T-helper 2 cell treated with Interferon-gamma antibody and Interleukin-4, amounts not matched to agents 5 μg/mL and 100 μg/mL, for 36 hours (primary cell): ENCODE measurements at regions not wholly inside any gene's neighbourhood (a gene's known extent, or its start where the extent isn't known, plus 50 kb on each side); places are given as distances from the start of the nearest gene placed in this dataset.
"Not testable (repeated sequence)": the region's sequence is repeated elsewhere in the genome, so short reads cannot be mapped to it uniquely, and the experiment has no call there.

Experiments used
- DNase-seq: peaks from one replicate; pipeline ENCODE4 v3.0.0; 2021; ENCODE audit warnings: low spot score
- H3K27ac Mint-ChIP-seq: one replicate; pipeline ENCODE4 v1.8.0; 2021; ENCODE audit warnings: mild to moderate bottlenecking, mixed read lengths
- H3K27me3 Mint-ChIP-seq: one replicate; pipeline ENCODE4 v1.8.0; 2021; ENCODE audit warnings: low read depth, mixed read lengths
- H3K36me3 Mint-ChIP-seq: one replicate; pipeline ENCODE4 v1.8.0; 2021; ENCODE audit warnings: low read depth, mixed read lengths
- H3K4me1 Mint-ChIP-seq: one replicate; pipeline ENCODE4 v1.8.0; 2021; ENCODE audit warnings: low read depth, mixed read lengths
- H3K4me3 Mint-ChIP-seq: one replicate; pipeline ENCODE4 v1.8.0; 2022; ENCODE audit warnings: mild to moderate bottlenecking, moderate library complexity, mixed read lengths
- H3K9me3 Mint-ChIP-seq: one replicate; pipeline ENCODE4 v1.8.0; 2021; ENCODE audit warnings: mixed read lengths

DNA sequence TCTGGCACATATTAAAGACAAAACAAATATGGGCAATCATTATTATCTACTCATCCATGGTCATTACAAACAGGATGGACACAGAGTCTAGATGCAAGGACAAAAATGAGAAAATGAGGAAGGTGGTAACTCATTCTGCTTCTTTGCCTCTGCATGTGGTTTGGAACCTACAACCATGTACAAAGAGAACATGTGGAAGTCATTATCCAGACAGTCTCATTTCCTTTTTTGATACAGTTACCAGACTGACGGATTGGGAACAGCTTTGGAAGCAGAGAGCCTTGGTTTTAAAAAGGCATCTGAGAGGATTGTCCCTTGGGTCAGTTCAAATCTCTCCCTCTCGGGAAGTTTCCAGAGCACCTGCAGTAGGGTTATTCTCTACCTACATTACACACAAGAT, 433.4 kb upstream of the TNC start:
- Mint-ChIP-seq H3K9me3 (peaks cover 5% of the 10 kb centered on the region), H3K36me3 (no peaks in the 10 kb centered on the region), H3K4me1 (no peaks in the 10 kb centered on the region), H3K4me3 (no peak overlapping the region), H3K27ac (no peak overlapping the region), H3K27me3 (no peaks in the 10 kb centered on the region)
- no peak for DNase-seq

DNA sequence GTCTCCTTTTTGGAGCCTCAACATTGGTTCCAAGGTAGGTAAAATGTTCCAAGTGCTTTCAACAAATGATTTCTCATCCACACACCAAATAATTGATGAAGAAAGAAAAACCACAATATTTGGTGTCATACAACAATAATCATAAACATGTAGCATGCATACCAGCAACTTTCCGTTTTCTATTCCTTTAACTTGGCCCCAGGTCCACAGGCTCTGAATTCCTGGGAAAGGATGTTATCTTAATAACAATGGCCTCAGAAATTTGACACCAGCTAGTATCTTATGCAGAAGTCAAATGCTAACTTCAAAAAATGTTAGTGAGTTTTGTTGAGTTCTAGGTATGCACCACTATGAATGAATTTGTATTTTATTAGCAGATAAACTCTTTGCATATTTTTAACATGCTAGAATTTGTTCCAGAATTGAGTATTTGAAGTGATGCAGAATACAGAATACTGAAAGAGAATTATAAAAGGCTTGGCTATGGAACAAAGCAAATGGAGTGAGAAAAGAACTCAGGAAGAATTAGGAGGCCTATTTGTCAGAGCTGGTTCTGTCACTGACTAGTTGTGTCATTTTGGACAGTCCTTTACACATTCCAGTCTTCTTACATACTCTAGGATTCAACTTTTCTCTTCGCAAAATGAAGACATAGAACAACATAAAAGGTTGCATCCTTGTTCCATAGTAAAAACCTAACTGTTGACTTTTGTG, 435.3 kb upstream of the TNC start:
- no peak overlapping the region for H3K4me3 Mint-ChIP-seq
- H3K27ac Mint-ChIP-seq: no peak overlapping the region
- H3K36me3 Mint-ChIP-seq: no peaks in the 10 kb centered on the region
- H3K4me1 Mint-ChIP-seq: no peaks in the 10 kb centered on the region
- H3K9me3 Mint-ChIP-seq: peaks cover 14% of the 10 kb centered on the region
- DNase-seq: no peak
- no peaks in the 10 kb centered on the region for H3K27me3 Mint-ChIP-seq

DNA sequence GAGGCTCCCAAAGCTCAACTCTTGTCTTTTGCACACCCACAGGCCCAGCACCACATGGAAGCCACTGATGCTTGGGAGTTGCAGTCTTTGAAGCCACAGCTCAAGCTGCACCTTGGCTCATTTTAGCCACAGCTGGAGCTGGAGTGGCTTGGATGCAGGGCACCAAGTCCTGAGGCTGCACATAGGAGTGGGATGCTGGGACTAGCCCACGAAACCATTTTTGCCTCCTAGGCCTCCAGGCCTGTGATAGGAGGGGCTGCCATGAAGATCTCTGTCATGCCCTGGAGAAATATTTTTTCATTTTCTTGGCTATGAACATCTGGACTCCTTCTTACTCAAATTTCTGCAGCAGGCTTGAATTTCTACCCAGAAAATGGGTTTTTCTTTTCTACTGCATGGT, 438.5 kb upstream of the TNC start:
- H3K4me1 Mint-ChIP-seq: no peaks in the 10 kb centered on the region
- no peak overlapping the region for H3K27ac Mint-ChIP-seq
- no peaks in the 10 kb centered on the region for H3K36me3 Mint-ChIP-seq
- no peak for DNase-seq
- no peaks in the 10 kb centered on the region for H3K27me3 Mint-ChIP-seq
- peaks cover 14% of the 10 kb centered on the region for H3K9me3 Mint-ChIP-seq
- H3K4me3 Mint-ChIP-seq: no peak overlapping the region

- no peaks in the 10 kb centered on the region for H3K9me3 Mint-ChIP-seq
- H3K27me3 Mint-ChIP-seq: no peaks in the 10 kb centered on the region
- H3K27ac Mint-ChIP-seq: no peak overlapping the region
- H3K4me3 Mint-ChIP-seq: no peak overlapping the region
- no peaks in the 10 kb centered on the region for H3K36me3 Mint-ChIP-seq
- no peak for DNase-seq
- H3K4me1 Mint-ChIP-seq: no peaks in the 10 kb centered on the region
Observed at GRCh38 chr9:115575147-115575546, 457.2 kb upstream of the TNC start.

DNA sequence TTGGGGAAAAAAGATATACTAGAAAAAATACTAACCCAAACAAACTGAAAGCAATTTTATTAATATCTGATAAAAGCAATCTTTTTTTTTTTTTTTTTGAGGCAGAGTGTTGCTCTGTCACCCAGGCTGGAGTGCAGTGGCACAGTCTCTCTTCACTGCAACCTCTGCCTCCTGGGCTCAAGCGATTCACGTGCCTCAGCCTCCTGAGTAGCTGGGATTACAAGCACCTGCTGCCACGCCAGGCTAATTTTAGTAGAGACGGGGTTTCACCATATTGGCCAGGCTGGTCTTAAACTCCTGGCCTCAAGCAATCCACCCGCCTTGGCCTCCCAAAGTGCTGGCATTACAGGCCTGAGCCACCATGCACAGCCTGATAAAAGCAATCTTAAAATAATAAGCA, 467.5 kb upstream of the TNC start:
- not testable (repeated sequence) for H3K9me3 Mint-ChIP-seq, H3K36me3 Mint-ChIP-seq, H3K4me1 Mint-ChIP-seq, DNase-seq, H3K4me3 Mint-ChIP-seq, H3K27me3 Mint-ChIP-seq, H3K27ac Mint-ChIP-seq

GRCh38 chr9:115587310-115587709, 469.4 kb upstream of the TNC start:
- DNase-seq: no peak
- H3K27me3 Mint-ChIP-seq: no peaks in the 10 kb centered on the region
- no peaks in the 10 kb centered on the region for H3K9me3 Mint-ChIP-seq
- H3K36me3 Mint-ChIP-seq: no peaks in the 10 kb centered on the region
- H3K4me3 Mint-ChIP-seq: no peak overlapping the region
- no peak overlapping the region for H3K27ac Mint-ChIP-seq
- H3K4me1 Mint-ChIP-seq: no peaks in the 10 kb centered on the region

DNA sequence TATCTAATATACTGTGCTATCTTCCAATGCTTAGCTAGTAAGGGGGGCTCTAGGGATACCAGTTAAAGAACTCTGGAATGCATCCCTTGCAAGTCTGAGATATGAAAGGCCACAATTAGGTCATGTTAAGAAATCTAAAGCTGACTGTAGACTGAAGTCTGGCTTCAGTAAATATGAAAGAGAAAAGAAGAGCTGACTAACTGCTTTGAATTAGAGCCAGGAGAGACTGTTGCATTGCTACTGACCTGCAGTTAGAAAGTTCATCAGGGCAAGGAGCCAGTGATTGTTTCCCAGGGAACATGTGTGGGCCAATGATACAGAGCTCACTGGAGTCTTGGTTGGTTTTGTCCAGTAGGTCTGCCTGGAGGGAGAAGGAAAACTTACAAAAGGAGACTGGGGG, 472.1 kb upstream of the TNC start:
- no peaks in the 10 kb centered on the region for H3K9me3 Mint-ChIP-seq
- no peak overlapping the region for H3K4me3 Mint-ChIP-seq
- H3K4me1 Mint-ChIP-seq: no peaks in the 10 kb centered on the region
- H3K36me3 Mint-ChIP-seq: no peaks in the 10 kb centered on the region
- no peaks in the 10 kb centered on the region for H3K27me3 Mint-ChIP-seq
- no peak overlapping the region for H3K27ac Mint-ChIP-seq
- DNase-seq: no peak

DNA sequence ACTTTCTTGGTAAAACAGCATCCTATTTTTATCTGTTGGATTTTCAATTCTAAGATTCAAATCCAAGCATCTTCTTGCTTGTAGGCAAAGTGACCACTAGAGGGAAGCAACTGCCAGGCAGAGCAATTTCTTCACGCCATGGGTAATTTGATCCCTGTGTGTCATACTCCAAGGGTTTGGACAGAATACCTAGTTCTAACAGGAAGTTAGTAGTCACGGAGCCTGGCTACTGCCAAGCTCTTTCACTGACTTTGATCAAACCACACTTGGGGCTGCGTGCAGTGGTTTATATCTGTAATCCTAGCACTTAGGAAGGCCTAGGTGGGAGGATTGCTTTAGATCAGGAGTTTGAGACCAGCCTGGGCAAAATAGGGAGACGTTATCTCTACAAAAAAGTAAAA, 473.6 kb upstream of the TNC start:
- peaks cover 4% of the 10 kb centered on the region for H3K27me3 Mint-ChIP-seq
- no peak for DNase-seq
- no peaks in the 10 kb centered on the region for H3K4me1 Mint-ChIP-seq
- H3K36me3 Mint-ChIP-seq: no peaks in the 10 kb centered on the region
- peak overlapping the region; percentile 56 for H3K27ac Mint-ChIP-seq
- no peaks in the 10 kb centered on the region for H3K9me3 Mint-ChIP-seq
- no peak overlapping the region for H3K4me3 Mint-ChIP-seq

GRCh38 chr9:115593587-115594091, 475.7 kb upstream of the TNC start:
- Mint-ChIP-seq H3K27me3 (peaks cover 8% of the 10 kb centered on the region), H3K4me3 (no peak overlapping the region), H3K4me1 (no peaks in the 10 kb centered on the region), H3K27ac (no peak overlapping the region), H3K9me3 (no peaks in the 10 kb centered on the region), H3K36me3 (no peaks in the 10 kb centered on the region)
- no peak for DNase-seq

- DNase-seq: no peak
- Mint-ChIP-seq H3K4me3 (no peak overlapping the region), H3K9me3 (no peaks in the 10 kb centered on the region), H3K4me1 (no peaks in the 10 kb centered on the region), H3K36me3 (no peaks in the 10 kb centered on the region), H3K27ac (no peak overlapping the region), H3K27me3 (peaks cover 8% of the 10 kb centered on the region)
Observed at GRCh38 chr9:115594557-115594956, 476.6 kb upstream of the TNC start.

- Mint-ChIP-seq H3K4me1 (no peaks in the 10 kb centered on the region), H3K27me3 (peaks cover 8% of the 10 kb centered on the region), H3K9me3 (no peaks in the 10 kb centered on the region), H3K4me3 (no peak overlapping the region), H3K36me3 (no peaks in the 10 kb centered on the region), H3K27ac (no peak overlapping the region)
- DNase-seq: no peak
Observed at GRCh38 chr9:115596021-115596745, 478.2 kb upstream of the TNC start.

GRCh38 chr9:115596746-115597080, 478.8 kb upstream of the TNC start:
- Mint-ChIP-seq H3K9me3 (no peaks in the 10 kb centered on the region), H3K27me3 (peaks cover 8% of the 10 kb centered on the region), H3K27ac (no peak overlapping the region), H3K36me3 (no peaks in the 10 kb centered on the region), H3K4me1 (no peaks in the 10 kb centered on the region), H3K4me3 (no peak overlapping the region)
- DNase-seq: no peak

DNA sequence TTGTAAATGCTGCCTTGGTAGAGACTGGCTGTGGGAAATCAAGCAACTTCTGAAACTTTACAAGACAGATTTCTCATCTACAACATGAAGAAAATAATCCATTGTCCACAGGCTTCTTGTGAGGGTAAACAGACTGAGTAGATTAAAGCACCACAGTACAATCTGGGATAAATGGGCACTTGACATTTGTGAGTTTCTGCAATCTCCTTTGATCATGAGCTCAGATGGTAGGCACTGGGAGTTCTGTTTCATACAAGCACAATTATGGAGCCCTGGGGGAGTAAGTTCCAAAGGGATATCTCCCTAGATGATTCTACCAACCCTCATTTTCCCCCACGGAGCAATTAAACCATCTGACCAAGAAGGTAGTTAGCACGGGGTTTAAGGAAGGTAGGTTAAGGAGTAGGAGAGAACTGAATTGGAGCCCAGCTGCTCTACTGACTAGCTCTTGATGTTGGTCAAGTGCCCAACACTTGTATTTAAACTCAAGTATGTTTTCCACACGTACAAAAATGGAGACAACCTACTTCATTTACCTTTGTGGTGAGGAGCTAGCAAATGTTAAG, 479.5 kb upstream of the TNC start:
- DNase-seq: no peak
- no peak overlapping the region for H3K27ac Mint-ChIP-seq
- no peaks in the 10 kb centered on the region for H3K4me1 Mint-ChIP-seq
- H3K36me3 Mint-ChIP-seq: no peaks in the 10 kb centered on the region
- peaks cover 8% of the 10 kb centered on the region for H3K27me3 Mint-ChIP-seq
- no peaks in the 10 kb centered on the region for H3K9me3 Mint-ChIP-seq
- no peak overlapping the region for H3K4me3 Mint-ChIP-seq

- H3K27me3 Mint-ChIP-seq: peaks cover 8% of the 10 kb centered on the region
- H3K9me3 Mint-ChIP-seq: no peaks in the 10 kb centered on the region
- no peaks in the 10 kb centered on the region for H3K4me1 Mint-ChIP-seq
Observed at GRCh38 chr9:115598751-115599150, 480.8 kb upstream of the TNC start.

More at GRCh38 chr9:115598751-115599150, 480.8 kb upstream of the TNC start:
- no peak for DNase-seq
- H3K36me3 Mint-ChIP-seq: no peaks in the 10 kb centered on the region
- H3K27ac Mint-ChIP-seq: no peak overlapping the region
- no peak overlapping the region for H3K4me3 Mint-ChIP-seq
